Neuronal stem cell (in vitro differentiated cells): ENCODE measurements at regions not wholly inside any gene's neighbourhood (a gene's known extent, or its start where the extent isn't known, plus 50 kb on each side); places are given as distances from the start of the nearest gene placed in this dataset.
"Not testable (repeated sequence)": the region's sequence is repeated elsewhere in the genome, so short reads cannot be mapped to it uniquely, and the experiment has no call there.

Experiments used
- DNase-seq: peaks from one replicate; pipeline ENCODE4 v3.0.0-alpha.2; 2013; ENCODE audit warnings: low spot score
- H2AFZ ChIP-seq: one replicate; pipeline ENCODE4 v1.6.1; 2013; ENCODE audit warnings: mild to moderate bottlenecking, low read length, inconsistent platforms
- H2AK5ac ChIP-seq: 2 replicates; pipeline ENCODE4 v1.6.1; 2013; ENCODE audit warnings: low read depth, mild to moderate bottlenecking, inconsistent platforms, low read length, moderate library complexity, mixed read lengths
- H2BK120ac ChIP-seq: 2 replicates; pipeline ENCODE4 v1.6.1; 2013; ENCODE audit warnings: low read depth, mild to moderate bottlenecking, inconsistent platforms, low read length, moderate library complexity, mixed read lengths
- H2BK12ac ChIP-seq: one replicate; pipeline ENCODE4 v1.6.1; 2013; ENCODE audit warnings: low read length, inconsistent platforms
- H2BK15ac ChIP-seq: 2 replicates; pipeline ENCODE4 v1.6.1; 2013; ENCODE audit warnings: mild to moderate bottlenecking, low read length, inconsistent platforms, mixed read lengths
- H2BK5ac ChIP-seq: one replicate; pipeline ENCODE4 v1.6.1; 2013; ENCODE audit warnings: inconsistent platforms, mild to moderate bottlenecking, low read length, moderate library complexity
- H3K14ac ChIP-seq: one replicate; pipeline ENCODE4 v1.6.1; 2013; ENCODE audit warnings: low read length, inconsistent platforms
- H3K18ac ChIP-seq: 2 replicates; pipeline ENCODE4 v1.6.1; 2013; ENCODE audit warnings: low read length, inconsistent platforms
- H3K23ac ChIP-seq: 2 replicates; pipeline ENCODE4 v1.6.1; 2013; ENCODE audit warnings: low read depth, mild to moderate bottlenecking, mixed read lengths, low read length, inconsistent platforms; ENCODE audit not compliant: poor library complexity
- H3K27ac ChIP-seq: replicated peaks from 3 replicates; pipeline ENCODE4 v1.5.1; 2013; ENCODE audit warnings: low read length, inconsistent platforms
- H3K27me3 ChIP-seq, 3 experiments: 2 replicates each; pipeline ENCODE4 v1.6.1; 2013; ENCODE audit warnings: low read length in 3 of 3, mild to moderate bottlenecking in 2 of 3, inconsistent platforms in 1 of 3, low read depth in 1 of 3, mixed read lengths in 1 of 3, moderate library complexity in 1 of 3; ENCODE audit not compliant: control insufficient read depth in 3 of 3, insufficient read depth in 3 of 3
- H3K36me3 ChIP-seq, 2 donors: replicated peaks in 1 of 2; 2 replicates each; pipeline ENCODE4 v1.6.1; 2013; ENCODE audit warnings: low read length in 2 of 2; ENCODE audit not compliant: control insufficient read depth in 2 of 2, insufficient read depth in 2 of 2
- H3K4ac ChIP-seq: 2 replicates; pipeline ENCODE4 v1.6.1; 2013; ENCODE audit warnings: inconsistent platforms, mild to moderate bottlenecking, low read length, moderate library complexity
- H3K4me1 ChIP-seq, 2 donors: 1 replicate in 1 of 2; 2 replicates in 1 of 2; pipeline ENCODE4 v1.6.1; 2013; ENCODE audit warnings: low read length in 2 of 2, low read depth in 1 of 2; ENCODE audit not compliant: control insufficient read depth in 2 of 2, insufficient read depth in 1 of 2
- H3K4me2 ChIP-seq: one replicate; pipeline ENCODE4 v1.6.1; 2013; ENCODE audit warnings: mild to moderate bottlenecking, low read length, inconsistent platforms; ENCODE audit not compliant: insufficient read depth, poor library complexity, severe bottlenecking
- H3K4me3 ChIP-seq, 2 donors: 2 replicates each; pipeline ENCODE4 v1.5.1; 2013; ENCODE audit warnings: low read length in 2 of 2, mild to moderate bottlenecking in 2 of 2, inconsistent platforms in 1 of 2, moderate library complexity in 1 of 2
- H3K79me1 ChIP-seq: one replicate; pipeline ENCODE4 v1.6.1; 2013; ENCODE audit warnings: low read depth, mild to moderate bottlenecking, inconsistent platforms, low read length, moderate library complexity
- H3K9ac ChIP-seq: one replicate; pipeline ENCODE4 v1.6.1; 2013; ENCODE audit warnings: mild to moderate bottlenecking, low read depth, low read length, inconsistent platforms; ENCODE audit not compliant: poor library complexity
- H3K9me3 ChIP-seq, 2 donors: replicated peaks in 1 of 2; 2 replicates each; pipeline versions ENCODE3 to v1.6.1; 2013; ENCODE audit warnings: low read length in 2 of 2, mild to moderate bottlenecking in 2 of 2, inconsistent platforms in 1 of 2, low read depth in 1 of 2, mixed read lengths in 1 of 2, moderate library complexity in 1 of 2; ENCODE audit not compliant: control insufficient read depth in 2 of 2, insufficient read depth in 1 of 2
- H4K8ac ChIP-seq: one replicate; pipeline ENCODE4 v1.6.1; 2013; ENCODE audit warnings: low read depth, mild to moderate bottlenecking, inconsistent platforms, low read length, moderate library complexity
- H4K91ac ChIP-seq: one replicate; pipeline ENCODE4 v1.6.1; 2013; ENCODE audit warnings: low read length, low read depth, mild to moderate bottlenecking, inconsistent platforms; ENCODE audit not compliant: poor library complexity
- WGBS, 2 donors: extraction: QIAGEN DNeasy Blood & Tissue Kit; methylation state at CpG; one replicate each; pipeline ENCODE4 v1.1.7; 2013; ENCODE audit warnings: missing lambda C conversion rate in 2 of 2, mixed read lengths in 1 of 2; ENCODE audit not compliant: insufficient read length in 2 of 2, insufficient replicate concordance in 1 of 2; ENCODE audit errors: extremely low coverage in 2 of 2; 5-methylcytosine and 5-hydroxymethylcytosine counted together

- not testable (repeated sequence) for DNase-seq, H3K27me3 ChIP-seq, H2BK12ac ChIP-seq, H3K9me3 ChIP-seq, H3K27ac ChIP-seq, H2BK120ac ChIP-seq, H3K4ac ChIP-seq, H3K79me1 ChIP-seq, H4K91ac ChIP-seq, H3K4me1 ChIP-seq, H4K8ac ChIP-seq, H2BK15ac ChIP-seq, H2AFZ ChIP-seq, H2AK5ac ChIP-seq, H2BK5ac ChIP-seq, H3K14ac ChIP-seq, H3K4me2 ChIP-seq, H3K4me3 ChIP-seq, H3K36me3 ChIP-seq, H3K9ac ChIP-seq, H3K23ac ChIP-seq, H3K18ac ChIP-seq
- WGBS, 2 donors: no CpG with 5 or more reads among the region's 5 CpGs
These were observed 222.7 kb downstream of the OTOP1 start for GRCh38 chr4:4004036-4004435.

GRCh38 chr4:4004702-4005101 lies 222.0 kb downstream of the OTOP1 start:
- not testable (repeated sequence) for H3K27ac ChIP-seq
- WGBS, 2 donors: no CpG with 5 or more reads among the region's 10 CpGs

GRCh38 chr4:4006356-4006755 lies 220.4 kb downstream of the OTOP1 start:
- H3K9ac ChIP-seq, H3K4me1 ChIP-seq, H3K27ac ChIP-seq, H2BK120ac ChIP-seq, H2AFZ ChIP-seq, H2BK12ac ChIP-seq, H3K4me3 ChIP-seq, H4K91ac ChIP-seq, DNase-seq, H3K4ac ChIP-seq, H3K4me2 ChIP-seq, H3K9me3 ChIP-seq, H2AK5ac ChIP-seq, H3K14ac ChIP-seq, H2BK5ac ChIP-seq, H3K36me3 ChIP-seq, H4K8ac ChIP-seq, H3K79me1 ChIP-seq, H2BK15ac ChIP-seq, H3K18ac ChIP-seq, H3K23ac ChIP-seq, H3K27me3 ChIP-seq: not testable (repeated sequence)
- WGBS, 2 donors: no CpG with 5 or more reads among the region's 11 CpGs

More at GRCh38 chr4:4004702-4005101, 222.0 kb downstream of the OTOP1 start:
- H3K4me2 ChIP-seq, H4K8ac ChIP-seq, H3K4ac ChIP-seq, H2BK12ac ChIP-seq, H3K4me1 ChIP-seq, H4K91ac ChIP-seq, H3K4me3 ChIP-seq, H3K9ac ChIP-seq, H3K9me3 ChIP-seq, H3K36me3 ChIP-seq, H3K23ac ChIP-seq, H2BK15ac ChIP-seq, H2BK5ac ChIP-seq, H2AFZ ChIP-seq, H3K14ac ChIP-seq, H2BK120ac ChIP-seq, H2AK5ac ChIP-seq, DNase-seq, H3K27me3 ChIP-seq, H3K18ac ChIP-seq, H3K79me1 ChIP-seq: not testable (repeated sequence)

- H3K23ac ChIP-seq, H3K4me2 ChIP-seq, DNase-seq, H2AFZ ChIP-seq, H3K4ac ChIP-seq, H3K27me3 ChIP-seq, H4K8ac ChIP-seq, H3K27ac ChIP-seq, H2BK120ac ChIP-seq, H3K4me3 ChIP-seq, H2AK5ac ChIP-seq, H4K91ac ChIP-seq, H3K18ac ChIP-seq, H2BK12ac ChIP-seq, H3K36me3 ChIP-seq, H3K14ac ChIP-seq, H3K9ac ChIP-seq, H3K9me3 ChIP-seq, H2BK15ac ChIP-seq, H3K4me1 ChIP-seq, H3K79me1 ChIP-seq, H2BK5ac ChIP-seq: not testable (repeated sequence)
- WGBS, 2 donors: no CpG with 5 or more reads among the region's 7 CpGs
These were observed 207.7 kb downstream of the OTOP1 start for GRCh38 chr4:4019071-4019470.
